ENCODE measurements at regions not wholly inside any gene's neighbourhood (a gene's known extent, or its start where the extent isn't known, plus 50 kb on each side); places are given as distances from the start of the nearest gene placed in this dataset.

DNA sequence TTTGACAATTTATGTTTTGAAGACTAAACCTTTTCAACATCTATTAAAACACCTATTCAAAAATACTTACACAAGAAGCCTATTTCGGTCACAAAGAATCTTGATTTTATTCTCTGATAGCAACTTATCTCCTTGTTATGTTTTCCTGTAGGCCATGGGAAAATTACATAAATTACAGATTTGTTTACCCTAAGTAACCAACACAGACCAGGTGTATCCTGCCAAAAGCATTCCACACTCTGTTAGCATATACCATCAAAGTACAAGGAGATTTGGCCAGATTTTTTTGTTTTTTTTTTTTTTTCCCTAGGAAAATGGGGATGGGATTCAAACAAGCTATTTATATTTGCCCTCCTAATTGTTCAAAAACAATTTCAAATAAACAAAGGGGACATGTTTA is 497.9 kb upstream of the MAGEB18 start:
- no peaks in the 10 kb centered on the region for H3K27me3 ChIP-seq (ENCODE audit: insufficient read depth, insufficient read length)
- H3K36me3 ChIP-seq (ENCODE audit: insufficient read depth, insufficient read length, low read length), result no peaks in the 10 kb centered on the region
- no peaks in the 10 kb centered on the region for H3K4me1 ChIP-seq (ENCODE audit: insufficient read depth, insufficient read length)
- DNase-seq (ENCODE audit: low read depth, low spot score), result no peak
- TF ChIP-seq YY1 (IDR thresholded peaks at IDR 0.05; ENCODE audit: insufficient read depth, insufficient read length), result no peak
- TF ChIP-seq SUZ12 (IDR thresholded peaks at IDR 0.05; ENCODE audit: extremely low read depth, insufficient read depth, insufficient read length), result no peak
- TF ChIP-seq ZNF274 (IDR thresholded peaks at IDR 0.05; ENCODE audit: low read depth, low read length), result no peak
- H3K4me3 ChIP-seq (ENCODE audit: insufficient read length, low read depth), result no peak overlapping the region
- H3K9me3 ChIP-seq (ENCODE audit: insufficient read depth, low read length), result no peaks in the 10 kb centered on the region
- no peak overlapping the region for H3K9ac ChIP-seq (ENCODE audit: insufficient read length, low read depth)

DNA sequence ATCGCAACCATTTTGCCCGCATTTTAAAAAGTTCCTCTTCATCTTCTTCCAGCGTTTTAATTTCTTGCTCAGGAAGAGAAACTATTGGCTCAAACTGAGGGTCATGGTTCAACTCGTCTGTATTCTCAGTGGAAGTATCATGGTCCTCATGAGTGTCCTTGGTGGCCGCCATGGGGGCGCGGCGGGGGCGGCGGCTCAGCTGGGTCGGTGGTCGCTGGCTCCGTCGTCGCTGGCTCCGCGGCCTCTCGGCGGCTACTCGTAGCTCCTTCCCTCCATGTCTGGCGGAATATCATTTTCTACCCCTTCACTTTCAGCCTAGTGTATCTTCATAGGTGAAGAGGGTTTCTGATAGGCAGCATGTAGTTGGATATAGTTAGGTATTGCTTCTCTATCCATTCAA is 492.0 kb upstream of the MAGEB18 start:
- Histone ChIP-seq H3K27me3 (ENCODE audit: insufficient read depth, insufficient read length) (no peaks in the 10 kb centered on the region), H3K9me3 (ENCODE audit: insufficient read depth, low read length) (no peaks in the 10 kb centered on the region), H3K4me1 (ENCODE audit: insufficient read depth, insufficient read length) (no peaks in the 10 kb centered on the region), H3K9ac (ENCODE audit: insufficient read length, low read depth) (no peak overlapping the region), H3K36me3 (ENCODE audit: insufficient read depth, insufficient read length, low read length) (no peaks in the 10 kb centered on the region), H3K4me3 (ENCODE audit: insufficient read length, low read depth) (no peak overlapping the region)
- no peak for TF ChIP-seq YY1 (IDR thresholded peaks at IDR 0.05; ENCODE audit: insufficient read depth, insufficient read length)
- TF ChIP-seq ZNF274 (IDR thresholded peaks at IDR 0.05; ENCODE audit: low read depth, low read length), result no peak
- TF ChIP-seq SUZ12 (IDR thresholded peaks at IDR 0.05; ENCODE audit: extremely low read depth, insufficient read depth, insufficient read length), result no peak
- no peak for DNase-seq (ENCODE audit: low read depth, low spot score)

DNA sequence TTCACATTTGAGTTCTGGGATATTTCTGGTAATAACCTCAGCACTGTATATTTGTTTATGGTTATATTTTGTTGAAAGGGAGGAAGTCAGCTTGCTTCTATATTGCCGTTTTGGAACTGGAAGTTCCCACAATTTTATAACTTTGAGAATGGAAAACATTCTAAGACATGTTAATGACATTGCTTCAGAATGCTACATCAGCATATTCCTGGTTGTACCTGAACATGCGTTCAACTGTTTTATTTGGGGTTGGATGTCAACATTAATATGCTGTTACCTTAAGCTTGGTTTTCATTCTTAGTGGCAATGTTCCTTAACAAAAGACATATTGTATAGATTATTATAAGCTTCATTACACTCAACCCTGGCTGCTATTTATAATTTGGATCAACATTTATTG is 489.4 kb upstream of the MAGEB18 start:
- H3K4me3 ChIP-seq (ENCODE audit: insufficient read length, low read depth), result no peak overlapping the region
- DNase-seq (ENCODE audit: low read depth, low spot score), result no peak
- no peaks in the 10 kb centered on the region for H3K4me1 ChIP-seq (ENCODE audit: insufficient read depth, insufficient read length)
- H3K27me3 ChIP-seq (ENCODE audit: insufficient read depth, insufficient read length), result no peaks in the 10 kb centered on the region
- no peaks in the 10 kb centered on the region for H3K9me3 ChIP-seq (ENCODE audit: insufficient read depth, low read length)
- H3K9ac ChIP-seq (ENCODE audit: insufficient read length, low read depth), result no peak overlapping the region
- no peaks in the 10 kb centered on the region for H3K36me3 ChIP-seq (ENCODE audit: insufficient read depth, insufficient read length, low read length)
- TF ChIP-seq SUZ12 (IDR thresholded peaks at IDR 0.05; ENCODE audit: extremely low read depth, insufficient read depth, insufficient read length), result no peak
- TF ChIP-seq YY1 (IDR thresholded peaks at IDR 0.05; ENCODE audit: insufficient read depth, insufficient read length), result no peak
- TF ChIP-seq ZNF274 (IDR thresholded peaks at IDR 0.05; ENCODE audit: low read depth, low read length), result no peak

DNA sequence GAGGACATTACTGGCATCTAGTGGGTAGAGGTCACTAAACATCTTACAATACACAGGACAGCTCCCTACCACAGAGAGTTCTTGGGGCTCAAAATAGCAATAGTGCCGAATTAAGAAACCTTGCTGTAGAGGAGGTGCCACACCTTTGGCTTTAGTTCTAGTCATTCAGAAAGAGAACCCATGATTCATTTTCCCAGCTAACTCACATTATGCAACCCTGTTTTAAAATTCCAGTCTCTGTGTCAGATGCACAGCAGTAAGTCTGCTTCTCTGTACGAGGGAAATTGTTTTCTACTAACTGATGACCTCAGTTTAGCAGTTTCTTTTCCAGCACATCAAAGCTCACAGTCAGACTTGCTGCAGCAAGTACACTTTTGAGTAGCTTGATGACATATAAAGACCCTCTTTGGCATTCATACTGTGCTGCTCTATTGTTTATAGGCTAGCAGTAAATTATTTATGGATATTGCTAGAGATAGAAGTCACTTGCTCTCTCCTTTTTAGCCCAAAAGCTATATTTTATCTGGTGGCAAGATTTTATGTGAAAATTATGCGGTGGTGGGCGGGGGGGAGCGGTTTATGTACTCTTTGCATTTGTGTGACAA is 487.8 kb upstream of the MAGEB18 start:
- H3K4me1 ChIP-seq (ENCODE audit: insufficient read depth, insufficient read length), result no peaks in the 10 kb centered on the region
- no peaks in the 10 kb centered on the region for H3K27me3 ChIP-seq (ENCODE audit: insufficient read depth, insufficient read length)
- no peak for TF ChIP-seq SUZ12 (IDR thresholded peaks at IDR 0.05; ENCODE audit: extremely low read depth, insufficient read depth, insufficient read length)
- no peak for TF ChIP-seq YY1 (IDR thresholded peaks at IDR 0.05; ENCODE audit: insufficient read depth, insufficient read length)
- no peak for TF ChIP-seq ZNF274 (IDR thresholded peaks at IDR 0.05; ENCODE audit: low read depth, low read length)
- no peak for DNase-seq (ENCODE audit: low read depth, low spot score)
- H3K36me3 ChIP-seq (ENCODE audit: insufficient read depth, insufficient read length, low read length), result no peaks in the 10 kb centered on the region
- H3K4me3 ChIP-seq (ENCODE audit: insufficient read length, low read depth), result no peak overlapping the region
- no peak overlapping the region for H3K9ac ChIP-seq (ENCODE audit: insufficient read length, low read depth)
- no peaks in the 10 kb centered on the region for H3K9me3 ChIP-seq (ENCODE audit: insufficient read depth, low read length)

DNA sequence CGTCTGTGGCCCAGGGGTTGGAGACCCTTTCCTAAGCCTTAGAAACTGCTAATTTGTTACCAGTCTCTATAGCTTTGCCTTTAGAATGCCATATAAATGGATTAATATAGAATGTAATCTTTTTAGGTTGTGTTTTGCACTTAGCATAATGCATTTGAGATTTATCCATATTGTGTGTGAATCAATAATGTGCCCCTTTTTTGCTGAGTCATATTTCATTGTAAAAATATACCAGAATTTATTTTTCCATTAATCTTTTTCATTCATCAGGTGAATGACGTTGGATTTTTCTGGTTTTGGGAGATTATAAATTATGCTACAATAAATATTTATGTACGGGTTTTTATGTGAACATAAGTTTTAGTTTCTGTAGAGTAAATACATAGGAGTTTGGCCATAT is 478.8 kb upstream of the MAGEB18 start:
- Histone ChIP-seq H3K36me3 (ENCODE audit: insufficient read depth, insufficient read length, low read length) (no peaks in the 10 kb centered on the region), H3K4me3 (ENCODE audit: insufficient read length, low read depth) (no peak overlapping the region), H3K4me1 (ENCODE audit: insufficient read depth, insufficient read length) (no peaks in the 10 kb centered on the region), H3K9me3 (ENCODE audit: insufficient read depth, low read length) (no peaks in the 10 kb centered on the region), H3K27me3 (ENCODE audit: insufficient read depth, insufficient read length) (no peaks in the 10 kb centered on the region), H3K9ac (ENCODE audit: insufficient read length, low read depth) (no peak overlapping the region)
- no peak for DNase-seq (ENCODE audit: low read depth, low spot score)
- no peak for TF ChIP-seq ZNF274 (IDR thresholded peaks at IDR 0.05; ENCODE audit: low read depth, low read length)
- TF ChIP-seq YY1 (IDR thresholded peaks at IDR 0.05; ENCODE audit: insufficient read depth, insufficient read length), result no peak
- TF ChIP-seq SUZ12 (IDR thresholded peaks at IDR 0.05; ENCODE audit: extremely low read depth, insufficient read depth, insufficient read length), result no peak

DNA sequence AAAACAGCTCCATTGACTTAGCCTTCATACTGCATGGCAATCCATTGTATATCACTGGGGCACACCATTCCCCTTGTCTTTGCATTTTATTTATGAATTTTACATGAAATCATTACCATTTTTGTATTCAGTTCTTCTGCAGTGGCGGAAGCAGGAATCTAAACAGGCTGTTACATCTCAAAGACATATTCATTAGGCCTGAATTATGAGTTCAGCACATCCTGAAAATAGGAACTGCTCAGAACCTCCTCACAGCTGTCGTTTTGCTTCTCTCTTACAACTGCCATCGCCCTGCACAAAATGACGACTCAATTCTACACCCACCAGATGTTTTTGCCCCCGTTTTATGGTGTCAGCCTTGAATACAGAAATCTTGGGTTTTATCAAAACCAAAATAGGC is 474.4 kb upstream of the MAGEB18 start:
- Histone ChIP-seq H3K4me3 (ENCODE audit: insufficient read length, low read depth) (no peak overlapping the region), H3K9me3 (ENCODE audit: insufficient read depth, low read length) (no peaks in the 10 kb centered on the region), H3K36me3 (ENCODE audit: insufficient read depth, insufficient read length, low read length) (no peaks in the 10 kb centered on the region), H3K4me1 (ENCODE audit: insufficient read depth, insufficient read length) (no peaks in the 10 kb centered on the region), H3K27me3 (ENCODE audit: insufficient read depth, insufficient read length) (no peaks in the 10 kb centered on the region), H3K9ac (ENCODE audit: insufficient read length, low read depth) (no peak overlapping the region)
- TF ChIP-seq SUZ12 (IDR thresholded peaks at IDR 0.05; ENCODE audit: extremely low read depth, insufficient read depth, insufficient read length) (no peak), ZNF274 (IDR thresholded peaks at IDR 0.05; ENCODE audit: low read depth, low read length) (no peak), YY1 (IDR thresholded peaks at IDR 0.05; ENCODE audit: insufficient read depth, insufficient read length) (no peak)
- no peak for DNase-seq (ENCODE audit: low read depth, low spot score)

DNA sequence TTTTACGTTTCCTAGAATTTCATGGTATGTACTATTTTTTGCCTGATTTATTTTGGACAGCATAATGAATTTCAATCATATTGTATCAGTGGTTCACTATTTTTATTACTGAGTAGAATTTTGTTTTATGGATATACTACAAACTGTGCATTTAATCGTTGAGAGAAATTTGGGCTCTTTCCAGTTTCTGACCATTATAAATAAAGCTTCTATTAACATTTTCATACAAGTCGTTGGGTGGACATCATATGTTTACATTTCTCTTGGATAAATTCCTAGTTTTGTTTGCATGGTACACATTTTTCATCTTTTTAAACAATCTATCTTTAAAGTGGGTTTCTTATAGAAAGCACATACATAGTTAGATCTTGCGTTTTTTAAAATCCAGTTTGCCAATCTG is 472.7 kb upstream of the MAGEB18 start:
- no peak for DNase-seq (ENCODE audit: low read depth, low spot score)
- TF ChIP-seq ZNF274 (IDR thresholded peaks at IDR 0.05; ENCODE audit: low read depth, low read length) (no peak), YY1 (IDR thresholded peaks at IDR 0.05; ENCODE audit: insufficient read depth, insufficient read length) (no peak), SUZ12 (IDR thresholded peaks at IDR 0.05; ENCODE audit: extremely low read depth, insufficient read depth, insufficient read length) (no peak)
- Histone ChIP-seq H3K9me3 (ENCODE audit: insufficient read depth, low read length) (no peaks in the 10 kb centered on the region), H3K27me3 (ENCODE audit: insufficient read depth, insufficient read length) (no peaks in the 10 kb centered on the region), H3K4me3 (ENCODE audit: insufficient read length, low read depth) (no peak overlapping the region), H3K9ac (ENCODE audit: insufficient read length, low read depth) (no peak overlapping the region), H3K4me1 (ENCODE audit: insufficient read depth, insufficient read length) (no peaks in the 10 kb centered on the region), H3K36me3 (ENCODE audit: insufficient read depth, insufficient read length, low read length) (no peaks in the 10 kb centered on the region)
